ENCODE measurements at regions not wholly inside any gene's neighbourhood (a gene's known extent, or its start where the extent isn't known, plus 50 kb on each side); places are given as distances from the start of the nearest gene placed in this dataset.

- TF ChIP-seq ZC3H11A (IDR thresholded peaks at IDR 0.05; ENCODE audit: low read depth, low read length) (no peak), TFE3 (CRISPR knock-in tag; IDR thresholded peaks at IDR 0.05) (no peak), TAF1 (IDR thresholded peaks at IDR 0.05; ENCODE audit: control insufficient read depth, extremely low read depth, insufficient read depth, low read length, severe bottlenecking) (no peak), CTCF (IDR thresholded peaks at IDR 0.05 in 2 of 3, conservative IDR thresholded peaks at IDR 0.05 in 1 of 3; ENCODE audit: insufficient read depth in 2 of 3, low read depth in 1 of 3, low read length in 3 of 3) (no peak), CHD1 (IDR thresholded peaks at IDR 0.05; ENCODE audit: low read length) (no peak), ZNF431 (CRISPR knock-in tag; IDR thresholded peaks at IDR 0.05) (no peak)
Measured at GRCh38 chr1:234712891-234713305, 102.9 kb upstream of the IRF2BP2 start.

Measured in K562 (cell line).